ELF-1 (cell line): ENCODE measurements at regions not wholly inside any gene's neighbourhood (a gene's known extent, or its start where the extent isn't known, plus 50 kb on each side); places are given as distances from the start of the nearest gene placed in this dataset.

Experiments
- DNase-seq: peaks from one replicate; pipeline ENCODE4 v3.0.0-alpha.2; 2016; ENCODE audit warnings: low read depth, low spot score

GRCh38 chr6:20313051-20313450 is 88.6 kb upstream of the E2F3 start:
- DNase-seq: no peak

DNA sequence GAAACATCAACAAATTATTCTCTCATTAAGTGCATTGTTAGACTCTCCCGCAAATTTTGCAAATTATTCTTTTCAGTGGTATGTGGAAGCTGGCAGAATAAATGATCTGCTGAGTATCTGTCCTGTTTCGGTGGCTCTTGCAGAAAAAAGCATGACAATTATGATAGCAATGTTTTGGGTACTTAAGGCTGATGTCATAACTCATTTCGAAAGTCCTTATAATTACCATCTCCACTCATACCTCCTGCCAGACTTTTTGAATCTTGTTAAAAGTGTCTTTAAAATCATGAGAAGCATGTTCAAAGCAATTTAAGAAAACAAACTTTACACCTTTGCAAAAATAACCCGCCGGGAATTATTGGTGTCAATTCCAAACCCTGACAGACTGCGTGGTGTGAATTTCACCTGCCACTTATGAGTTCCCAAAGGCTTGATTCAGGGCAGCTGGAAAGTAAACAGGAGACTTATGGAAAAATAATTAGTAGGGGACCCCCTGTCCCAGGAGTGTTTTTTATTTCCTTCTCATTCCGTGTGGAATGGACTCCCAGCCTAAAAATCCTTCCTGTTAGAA is 87.6 kb upstream of the E2F3 start:
- no peak for DNase-seq

DNA sequence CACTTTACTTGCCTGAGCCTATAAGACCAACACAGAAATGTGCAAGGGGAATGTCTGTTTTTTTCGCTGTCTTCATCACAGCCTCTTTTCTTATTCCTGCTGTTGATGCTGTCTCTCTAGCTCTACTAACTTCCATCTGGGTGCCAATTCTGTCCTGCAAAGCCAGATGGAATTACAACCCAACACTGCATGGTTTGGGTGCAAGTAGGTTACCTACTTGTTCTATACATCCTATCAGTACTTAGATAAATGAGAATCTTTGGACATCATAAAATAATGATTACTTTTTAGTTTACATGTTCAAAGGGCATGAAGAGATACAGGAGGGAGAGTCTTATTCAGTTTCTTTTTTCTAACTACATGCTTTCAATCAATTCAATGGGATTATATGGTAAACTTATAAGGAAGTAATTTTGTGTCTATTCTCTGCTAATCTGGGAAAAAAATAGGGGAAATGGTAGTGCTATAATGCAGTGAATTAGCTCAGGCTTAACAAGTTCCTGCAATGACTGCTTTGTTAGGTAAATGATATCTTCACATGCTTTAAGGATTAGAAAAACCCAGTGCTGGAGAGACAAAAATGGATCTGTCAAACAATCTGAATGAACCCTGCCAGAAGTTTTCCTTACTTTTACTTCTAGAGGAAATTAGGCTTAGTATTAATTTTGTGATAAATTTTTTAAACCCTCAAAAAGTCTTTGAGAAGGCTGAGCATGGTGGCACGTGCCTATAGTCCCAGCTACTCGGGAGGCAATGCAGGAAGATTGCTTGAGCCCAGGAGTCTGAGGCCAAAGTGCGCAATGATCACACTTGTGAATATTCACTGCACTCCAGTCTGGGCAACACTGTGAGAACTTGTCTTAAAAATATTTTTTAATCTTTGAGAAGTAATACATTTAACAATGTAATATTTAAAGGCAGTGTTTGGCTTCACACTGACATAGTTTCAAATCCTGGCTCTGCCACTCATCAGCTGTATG is 86.5 kb upstream of the E2F3 start:
- no peak for DNase-seq

DNA sequence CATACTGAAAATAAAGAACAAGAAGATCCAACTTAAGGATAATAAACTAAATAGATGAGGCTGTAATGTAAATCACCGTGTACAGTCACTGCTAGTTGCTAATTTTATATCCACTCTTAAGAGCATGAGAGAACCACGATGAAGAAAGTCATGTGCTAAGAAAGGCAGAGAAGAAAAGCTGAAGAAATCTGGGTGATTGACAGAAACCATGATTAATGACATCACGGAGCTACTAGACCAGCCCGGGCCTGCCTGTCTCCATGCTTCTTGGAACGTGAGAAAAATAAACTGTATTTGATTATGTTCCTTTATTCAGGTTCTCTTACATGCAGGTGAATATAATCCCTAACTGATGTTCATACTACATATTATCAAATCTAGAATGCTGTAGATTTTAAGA is 84.2 kb upstream of the E2F3 start:
- DNase-seq: no peak

DNA sequence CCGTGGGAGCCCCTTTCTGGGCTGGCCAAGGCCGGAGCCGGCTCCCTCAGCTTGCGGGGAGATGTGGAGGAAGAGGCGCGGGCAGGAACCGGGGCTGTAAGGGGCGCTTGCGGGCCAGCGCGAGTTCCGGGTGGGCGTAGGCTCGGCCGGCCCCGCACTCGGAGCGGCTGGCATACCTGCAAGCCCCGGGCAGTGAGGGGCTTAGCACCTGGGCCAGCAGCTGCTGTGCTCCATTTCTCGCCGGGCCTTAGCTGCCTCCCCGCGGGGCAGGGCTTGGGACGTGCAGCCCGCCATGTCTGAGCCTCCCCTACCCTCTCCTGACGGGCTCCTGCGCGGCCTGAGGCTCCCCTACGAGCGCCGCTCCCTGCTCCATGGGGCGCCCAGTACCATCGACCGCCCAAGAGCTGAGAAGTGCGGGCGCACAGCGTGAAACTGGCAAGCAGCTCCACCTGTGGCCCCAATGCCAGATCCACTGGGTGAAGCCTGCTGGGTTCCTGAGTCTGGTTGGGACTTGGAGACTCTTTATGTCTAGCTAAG is 82.8 kb upstream of the E2F3 start:
- no peak for DNase-seq

GRCh38 chr6:20319520-20320357 is 81.9 kb upstream of the E2F3 start:
- no peak for DNase-seq

- no peak for DNase-seq
Measured at GRCh38 chr6:20325641-20326421, 75.8 kb upstream of the E2F3 start.

- DNase-seq: no peak
Measured at GRCh38 chr6:20326422-20326728, 75.3 kb upstream of the E2F3 start.

DNA sequence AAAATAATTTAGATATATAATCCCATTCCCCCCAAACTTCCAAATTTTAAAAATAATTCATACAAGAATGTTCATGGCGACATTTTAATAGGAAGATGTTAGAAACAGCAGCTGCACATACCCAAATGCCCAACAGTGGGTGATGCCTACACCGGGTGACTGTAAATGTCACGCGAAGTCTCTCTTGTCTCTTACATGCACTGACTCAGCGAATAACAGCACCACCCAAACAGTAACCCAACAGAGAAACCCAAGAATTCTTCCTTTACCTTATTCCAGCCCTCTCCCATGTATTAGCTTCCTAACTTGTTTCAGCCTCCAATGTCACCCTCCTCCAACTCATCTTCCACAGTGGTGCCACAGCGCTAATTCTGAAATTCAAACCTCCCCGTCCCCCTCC is 74.5 kb upstream of the E2F3 start:
- DNase-seq: no peak

GRCh38 chr6:20328266-20328923 is 73.3 kb upstream of the E2F3 start:
- DNase-seq: no peak

DNA sequence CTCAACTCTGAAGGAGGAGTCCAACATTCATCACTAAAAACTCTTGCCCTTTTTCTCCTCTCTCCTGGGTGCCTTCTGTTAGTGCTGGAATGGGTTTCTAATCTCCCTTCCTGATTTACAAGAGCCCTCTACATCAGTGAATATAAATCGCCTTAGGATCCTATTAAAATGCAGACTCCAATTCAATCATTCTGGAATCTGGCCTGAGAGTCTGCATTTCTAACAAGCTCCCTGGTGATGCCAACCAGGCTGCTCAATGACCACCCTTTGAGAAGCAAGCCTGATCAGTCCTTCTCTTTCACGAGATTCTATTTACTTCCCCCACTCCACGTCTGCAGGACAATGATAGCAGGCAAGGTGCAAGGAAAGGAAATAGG is 72.8 kb upstream of the E2F3 start:
- DNase-seq: no peak

GRCh38 chr6:20331042-20331441 is 70.6 kb upstream of the E2F3 start:
- DNase-seq: no peak

DNA sequence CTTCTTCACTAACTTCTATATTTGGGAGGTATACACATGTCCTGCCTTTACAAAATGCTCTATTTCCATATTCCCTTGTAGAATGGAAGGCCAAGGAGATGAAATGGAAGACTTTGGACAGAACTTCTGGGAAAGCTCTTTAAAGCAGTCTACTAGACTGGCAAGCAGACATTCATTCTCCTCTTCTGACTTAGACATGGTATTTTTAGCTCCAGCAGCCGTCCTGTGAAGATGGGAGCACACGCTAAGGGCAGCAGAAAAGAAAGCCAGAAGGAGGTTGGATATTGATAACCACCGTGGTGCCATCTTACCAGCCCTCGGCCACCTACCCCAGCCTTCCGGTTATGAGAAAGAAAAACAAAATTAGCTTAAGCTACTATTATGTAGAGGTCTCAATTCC is 70.1 kb upstream of the E2F3 start:
- no peak for DNase-seq

DNA sequence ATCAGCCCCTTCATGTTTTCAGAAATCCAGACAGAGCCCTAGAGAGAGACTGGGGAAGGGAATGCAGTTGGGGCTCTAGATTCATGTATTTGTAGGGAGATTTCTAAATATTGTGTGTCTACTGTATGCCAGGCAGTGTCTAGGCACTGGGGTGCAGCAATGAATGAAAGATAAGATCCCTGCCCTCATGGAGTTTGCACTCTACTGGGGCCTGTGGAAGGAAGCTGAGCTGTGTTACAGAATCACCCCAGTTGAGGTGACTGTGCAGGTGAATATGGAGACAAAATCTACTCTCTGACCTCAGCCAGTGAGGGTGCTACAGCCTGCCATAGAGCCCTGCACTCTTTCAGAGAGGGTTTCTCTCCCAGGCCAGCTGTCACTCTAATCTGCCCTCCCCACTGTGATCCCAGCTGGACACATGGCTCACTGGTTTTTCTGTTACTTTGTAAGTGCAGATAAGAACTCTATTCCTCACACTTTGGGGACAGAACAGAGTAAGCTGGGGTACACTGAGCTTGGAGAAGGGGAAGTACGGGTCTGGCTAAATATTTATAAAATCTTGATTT is 69.2 kb upstream of the E2F3 start:
- no peak for DNase-seq

DNA sequence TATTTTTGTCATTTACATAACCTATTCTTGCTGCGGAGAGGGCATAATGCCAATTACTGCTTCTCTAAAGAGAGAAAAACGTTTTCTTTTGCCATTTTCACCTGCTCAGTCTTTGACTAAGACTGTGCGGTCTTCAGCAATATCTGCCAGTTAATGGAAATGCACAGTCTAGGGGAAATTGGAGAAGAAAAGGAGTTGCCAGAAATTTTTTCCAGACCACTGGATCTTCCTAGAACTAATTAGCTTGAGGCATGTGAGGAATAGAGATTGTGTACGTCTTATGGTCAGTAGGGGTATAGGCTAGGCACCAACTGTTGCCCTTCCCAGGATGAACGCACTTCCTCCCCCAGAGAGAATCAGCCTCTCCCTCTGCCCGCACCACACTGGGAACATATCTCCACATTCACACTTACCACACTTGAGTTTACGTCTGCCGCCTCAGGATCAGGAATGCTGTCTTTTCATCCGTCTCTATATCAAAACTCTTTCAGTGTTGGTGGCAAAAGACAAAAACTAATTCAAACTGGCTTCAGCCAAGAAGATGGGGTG is 67.9 kb upstream of the E2F3 start:
- no peak for DNase-seq

DNA sequence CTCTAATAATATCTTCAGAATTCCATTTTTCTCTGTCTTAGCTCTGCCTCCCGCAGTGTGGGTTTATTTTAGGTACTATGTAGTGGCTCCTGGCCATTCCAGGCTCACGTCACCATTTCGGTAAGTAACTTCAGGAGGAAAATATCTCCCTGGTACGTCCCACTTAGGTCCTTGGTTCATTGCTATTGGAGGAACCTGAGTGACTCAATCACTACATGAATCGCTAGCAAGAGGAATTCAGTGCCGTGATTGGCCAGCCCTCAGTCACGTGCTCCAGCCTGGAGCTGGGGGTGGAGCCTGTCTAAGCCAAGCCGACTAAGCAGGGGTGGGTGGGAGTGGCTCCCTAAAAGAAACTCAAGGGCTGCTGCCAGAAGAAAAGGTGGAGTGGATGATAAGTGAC is 67.3 kb upstream of the E2F3 start:
- DNase-seq: peak; percentile 17

GRCh38 chr6:20334962-20335361 is 66.7 kb upstream of the E2F3 start:
- no peak for DNase-seq

DNA sequence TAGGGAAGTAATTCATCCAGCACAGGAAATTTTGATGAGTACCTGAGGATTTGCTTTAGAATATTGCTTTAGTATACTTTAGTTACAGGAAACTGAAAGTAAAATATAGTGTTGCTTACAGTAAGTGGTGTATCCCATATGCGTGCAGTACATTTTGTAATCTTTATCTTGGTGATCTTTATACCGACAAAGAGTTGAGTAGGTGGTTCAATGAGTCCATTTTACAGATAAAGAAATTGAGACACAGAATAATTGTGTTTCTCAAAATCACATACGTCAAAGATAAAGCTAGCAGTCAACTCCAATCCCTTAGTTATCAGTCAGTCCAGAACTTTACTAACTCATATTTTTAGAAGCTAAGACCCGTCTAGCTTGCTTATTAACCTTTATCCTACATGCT is 65.8 kb upstream of the E2F3 start:
- DNase-seq: no peak

- no peak for DNase-seq
Measured at GRCh38 chr6:20338156-20338555, 63.5 kb upstream of the E2F3 start.

DNA sequence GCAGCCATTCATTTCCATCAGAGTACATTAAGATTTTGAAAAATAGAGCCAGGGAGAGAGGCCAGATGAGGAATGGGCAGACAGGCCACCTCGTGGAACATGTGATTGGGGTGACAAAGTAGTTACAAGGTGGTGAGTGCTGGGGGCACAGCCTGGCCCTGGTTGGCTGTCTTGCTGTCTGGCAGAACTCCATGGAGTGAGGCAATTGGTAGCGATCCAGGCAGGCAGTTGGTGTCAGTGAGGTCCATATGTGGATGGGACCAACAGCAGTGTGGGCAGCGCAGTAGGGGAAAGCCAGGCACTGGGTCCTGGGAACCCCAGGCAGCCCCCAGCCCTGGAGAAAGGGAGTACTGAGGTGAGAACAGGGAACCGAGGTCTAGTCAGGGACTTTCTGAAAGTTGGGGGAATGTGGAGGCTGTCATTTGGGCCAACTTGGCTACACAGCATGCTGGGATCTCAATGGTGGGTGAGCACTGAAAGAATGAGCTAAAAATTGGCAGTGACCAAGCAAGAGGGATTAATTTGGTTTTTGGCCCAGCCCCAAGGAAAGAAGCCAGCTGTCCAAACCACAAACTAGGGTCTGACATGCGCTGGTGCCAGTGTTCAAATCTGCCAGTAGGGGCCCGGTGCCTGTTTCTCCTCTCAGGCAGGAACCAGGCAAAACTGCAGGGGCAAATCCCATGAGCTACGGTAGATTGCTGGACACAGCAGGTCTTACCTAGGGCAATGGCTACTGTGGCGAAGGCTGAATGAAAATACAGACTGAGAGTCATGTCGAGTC is 61.4 kb upstream of the E2F3 start:
- DNase-seq: no peak
